Stimulated activated CD4-positive, alpha-beta T cell treated with anti-CD3 and anti-CD28 coated beads, Interleukin-4, amount 100 ng/mL, for 1 hour (primary cell): ENCODE measurements at regions not wholly inside any gene's neighbourhood (a gene's known extent, or its start where the extent isn't known, plus 50 kb on each side); places are given as distances from the start of the nearest gene placed in this dataset.
"Not testable (repeated sequence)": the region's sequence is repeated elsewhere in the genome, so short reads cannot be mapped to it uniquely, and the experiment has no call there.

Experiments used
- DNase-seq: peaks from one replicate; pipeline ENCODE4 v3.0.0-alpha.2; 2020

GRCh38 chr13:50618206-50618605, 225.3 kb downstream of the DLEU7 start:
- DNase-seq: no peak

GRCh38 chr13:50626101-50626547, 217.4 kb downstream of the DLEU7 start:
- DNase-seq: no peak

DNA sequence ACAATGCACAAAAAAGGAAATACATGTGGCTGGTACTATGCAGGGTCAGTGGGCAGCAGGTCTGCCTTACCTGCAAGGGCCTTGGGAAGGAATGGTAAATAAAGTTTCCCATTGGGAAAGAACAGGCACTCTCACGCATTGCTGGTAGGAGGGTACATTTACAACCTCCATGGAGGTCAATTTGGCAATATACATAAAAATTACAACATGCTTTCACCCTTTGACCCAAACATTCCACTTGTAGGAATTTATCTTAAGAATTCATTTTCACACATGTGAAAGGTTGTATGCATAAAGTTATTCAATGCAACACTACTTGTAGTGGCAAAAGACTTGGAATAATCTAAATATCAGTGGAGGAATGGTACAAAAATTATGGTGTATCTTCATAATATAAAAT, 216.4 kb downstream of the DLEU7 start:
- no peak for DNase-seq

GRCh38 chr13:50628512-50628911, 215.0 kb downstream of the DLEU7 start:
- not testable (repeated sequence) for DNase-seq

DNA sequence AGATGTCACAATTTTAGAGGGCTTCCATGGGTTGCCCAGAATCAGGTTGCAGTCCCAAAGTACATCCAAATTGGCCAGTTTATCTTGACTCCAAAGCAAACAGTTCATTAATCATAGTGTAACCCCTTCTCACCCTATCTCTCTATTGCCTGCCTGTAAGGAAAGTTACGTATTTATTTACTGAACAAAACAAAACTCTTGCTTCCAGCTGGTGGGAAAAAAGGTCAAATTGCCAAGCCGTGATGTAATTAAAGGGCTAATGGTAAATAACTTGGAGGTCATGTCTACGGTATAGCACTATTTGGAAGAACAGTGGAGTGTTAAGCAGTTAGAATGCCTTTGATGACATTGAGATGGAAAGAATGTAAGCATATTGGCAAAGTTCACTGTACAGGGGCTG, 214.0 kb downstream of the DLEU7 start:
- DNase-seq: no peak

- DNase-seq: no peak
Measured at GRCh38 chr13:50629966-50630365, 213.5 kb downstream of the DLEU7 start.

DNA sequence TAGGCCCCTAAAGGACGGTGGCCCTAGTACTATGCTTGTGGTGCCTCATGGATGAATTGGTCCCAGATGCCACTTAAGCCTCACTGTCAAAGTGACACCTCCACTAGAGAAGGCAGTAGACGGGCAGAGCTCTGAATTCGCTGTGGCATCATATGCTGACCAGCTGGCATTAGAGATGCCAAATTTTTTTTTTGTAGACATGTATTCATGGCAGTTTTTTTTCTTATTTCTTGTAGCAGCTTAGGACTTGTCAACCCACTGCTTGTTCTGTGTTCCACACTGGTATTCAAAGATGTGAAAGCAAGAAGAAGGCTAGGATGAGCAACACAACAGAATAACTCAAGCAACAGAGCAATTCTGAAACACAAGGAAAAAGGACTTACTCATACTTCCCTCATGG, 212.5 kb downstream of the DLEU7 start:
- no peak for DNase-seq

DNA sequence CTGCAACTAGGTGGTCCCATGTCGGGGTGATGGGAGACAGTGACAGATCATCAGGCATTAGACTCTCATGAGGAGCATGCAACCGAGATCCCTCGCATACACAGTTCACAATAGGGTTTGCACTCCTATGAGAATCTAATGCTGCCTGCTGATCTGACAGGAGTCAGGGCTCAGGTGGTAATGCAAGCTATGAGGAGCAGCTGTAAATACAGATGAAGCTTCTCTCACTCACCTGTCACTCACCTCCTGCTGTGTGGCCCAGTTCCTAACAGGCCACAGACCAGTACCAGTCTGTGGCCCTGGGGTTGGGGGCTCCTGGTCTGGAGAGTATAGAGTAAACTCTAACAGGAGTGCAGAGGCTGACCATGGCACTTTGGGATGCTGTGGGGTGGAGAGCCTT, 209.2 kb downstream of the DLEU7 start:
- DNase-seq: no peak

DNA sequence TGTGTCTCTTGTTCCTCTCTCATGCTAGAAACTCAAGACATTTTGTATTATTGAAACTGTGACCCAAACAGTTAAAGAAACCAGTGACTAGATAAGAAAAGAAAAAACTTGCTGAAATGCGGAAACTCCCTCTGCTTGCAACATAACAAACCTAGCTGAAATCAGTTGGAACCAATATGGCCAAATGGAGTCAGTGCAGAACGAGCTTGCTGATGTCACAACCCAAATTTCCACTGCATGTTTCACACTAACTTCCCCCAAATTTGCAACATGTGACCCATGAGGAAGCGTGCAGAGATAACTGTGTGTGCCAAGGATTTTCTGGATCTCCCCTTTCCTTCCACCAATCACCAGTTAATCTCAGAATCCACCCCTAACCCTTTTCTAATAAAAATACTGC, 208.0 kb downstream of the DLEU7 start:
- no peak for DNase-seq

- no peak for DNase-seq
Measured at GRCh38 chr13:50636007-50636704, 207.3 kb downstream of the DLEU7 start.

GRCh38 chr13:50643060-50643459, 200.4 kb downstream of the DLEU7 start:
- no peak for DNase-seq

DNA sequence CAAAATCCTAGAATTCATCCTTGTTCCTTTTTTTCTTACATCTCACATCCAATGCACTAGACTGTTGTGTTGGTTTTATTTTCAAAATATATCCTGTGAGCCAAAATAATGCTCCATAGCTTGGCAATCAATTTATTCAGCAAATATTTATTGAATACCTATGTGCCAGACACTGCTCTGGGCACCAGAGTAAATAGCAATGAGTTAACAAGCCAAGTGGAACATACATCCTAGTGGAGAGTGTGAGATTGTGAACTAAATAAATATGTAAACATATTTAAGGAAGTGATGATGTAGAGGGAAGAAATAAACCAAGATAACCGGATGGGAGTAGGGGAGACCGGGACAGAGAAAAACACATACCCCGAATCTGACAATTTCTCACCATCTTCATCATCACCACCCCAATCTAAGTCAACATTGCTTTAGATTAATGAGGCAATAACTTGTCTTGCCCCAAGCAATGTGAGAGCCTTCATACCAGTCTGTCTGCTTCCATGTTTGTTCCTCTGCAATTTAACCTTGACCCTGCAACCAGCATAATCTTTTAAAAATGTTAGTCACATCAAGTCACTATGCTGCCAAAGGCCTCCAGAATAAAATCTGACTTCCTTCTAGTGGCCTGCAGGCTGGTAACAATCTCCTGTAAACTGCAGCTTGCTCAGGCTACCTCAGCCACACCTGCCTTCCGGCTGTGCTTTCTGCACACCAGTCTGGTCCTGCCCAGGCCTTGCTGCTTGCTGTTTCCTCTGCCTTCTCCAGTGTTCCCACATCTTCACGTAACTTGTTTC, 199.2 kb downstream of the DLEU7 start:
- no peak for DNase-seq

DNA sequence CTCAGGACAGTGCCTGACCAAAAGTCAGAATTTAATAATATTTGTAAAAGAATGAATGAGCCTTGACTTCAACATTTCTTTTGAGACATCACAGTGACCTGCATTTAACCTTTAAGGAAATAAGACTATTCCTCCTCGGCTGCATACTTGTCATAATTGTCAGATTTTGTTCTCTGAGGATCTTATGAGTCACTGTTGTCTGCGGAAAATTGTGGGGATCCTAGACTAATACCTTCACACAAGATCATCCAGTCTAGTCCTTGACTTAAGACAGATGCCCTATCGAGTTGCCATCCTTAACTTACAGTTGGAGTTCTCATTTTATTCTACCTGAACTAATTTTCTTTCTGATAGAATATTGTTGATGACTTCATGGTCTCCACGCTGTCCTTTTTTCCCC, 198.4 kb downstream of the DLEU7 start:
- no peak for DNase-seq

DNA sequence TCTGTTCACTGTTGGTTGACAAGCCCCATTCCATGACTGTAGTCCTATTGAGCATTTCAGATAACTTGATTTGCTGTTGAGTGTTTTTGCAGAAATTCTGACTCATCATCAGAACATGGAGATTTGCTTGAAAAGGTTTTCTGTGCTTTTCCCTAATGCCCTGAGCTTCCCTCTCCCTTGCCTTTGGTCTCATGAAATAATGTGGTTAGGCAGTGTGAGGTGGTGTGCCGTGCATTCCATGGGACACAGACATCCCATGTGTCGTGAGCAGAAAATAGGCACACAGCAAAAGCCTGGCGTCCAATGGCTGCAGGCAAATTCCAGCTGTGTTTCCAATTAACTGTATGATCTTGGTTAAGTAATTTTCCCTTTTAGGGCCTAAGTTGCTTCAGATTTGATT, 197.4 kb downstream of the DLEU7 start:
- DNase-seq: no peak

GRCh38 chr13:50649211-50649610, 194.3 kb downstream of the DLEU7 start:
- no peak for DNase-seq

- no peak for DNase-seq
Measured at GRCh38 chr13:50650592-50651504, 192.6 kb downstream of the DLEU7 start.

- DNase-seq: no peak
Measured at GRCh38 chr13:50651922-50652321, 191.6 kb downstream of the DLEU7 start.

DNA sequence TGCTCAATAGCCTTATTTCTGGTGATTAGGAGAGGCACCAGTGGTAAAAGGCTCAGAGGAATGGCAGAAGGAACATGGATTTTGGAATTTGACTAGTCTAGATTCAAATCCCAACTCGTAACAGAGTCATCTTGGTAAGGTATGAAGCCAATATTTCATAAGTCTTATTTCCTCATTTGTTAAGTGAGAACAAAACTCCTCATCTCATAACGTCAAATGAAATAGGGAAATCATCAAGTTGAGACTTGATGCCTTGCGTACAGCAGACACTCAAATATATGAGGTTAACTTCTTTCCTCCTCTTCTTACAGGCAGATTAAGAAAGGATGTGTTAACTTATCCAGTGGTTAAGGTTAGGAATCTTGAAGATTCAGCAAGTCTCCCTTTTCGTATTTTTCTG, 189.2 kb downstream of the DLEU7 start:
- DNase-seq: no peak

GRCh38 chr13:50661881-50662280, 181.6 kb downstream of the DLEU7 start:
- DNase-seq: not testable (repeated sequence)

DNA sequence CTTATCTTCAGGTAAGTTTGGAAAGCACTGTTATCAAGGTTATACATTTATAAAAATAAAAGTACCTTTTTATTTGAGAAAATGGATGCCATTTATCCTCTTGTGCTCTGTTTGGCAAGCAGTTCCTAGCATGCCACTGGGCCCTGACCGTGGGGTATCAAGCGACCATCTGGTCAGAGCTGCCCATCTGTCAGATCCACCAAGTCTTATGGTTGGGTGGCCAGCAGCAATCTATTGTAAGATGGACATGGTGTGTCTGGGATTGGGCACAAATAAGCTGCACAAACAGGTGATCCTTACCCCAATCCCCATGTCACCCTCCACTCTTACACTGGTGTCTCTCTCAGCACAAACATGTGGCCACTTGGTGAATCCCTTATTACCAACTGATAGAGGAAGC, 178.5 kb downstream of the DLEU7 start:
- DNase-seq: no peak

DNA sequence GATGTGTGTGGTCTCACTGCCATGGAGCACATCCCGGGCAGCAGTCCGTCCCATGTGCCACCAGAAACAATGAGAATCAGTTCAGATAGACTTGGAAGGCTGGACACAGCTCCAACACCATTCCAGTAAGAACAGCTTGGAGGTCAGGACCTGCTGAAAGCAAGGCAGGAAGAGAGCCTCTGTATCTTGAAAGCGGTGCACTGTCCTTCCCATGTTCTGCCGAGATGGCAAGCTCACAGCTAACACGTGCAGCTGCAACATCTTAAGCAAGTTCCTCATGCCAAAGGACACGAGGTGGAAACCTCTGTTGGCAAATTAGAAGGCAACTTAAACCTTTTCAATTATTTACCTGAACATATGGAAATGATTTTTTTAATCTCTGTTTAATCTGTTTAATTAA, 175.4 kb downstream of the DLEU7 start:
- no peak for DNase-seq

- DNase-seq: no peak
Measured at GRCh38 chr13:50668691-50669271, 174.7 kb downstream of the DLEU7 start.

GRCh38 chr13:50670272-50670671, 173.2 kb downstream of the DLEU7 start:
- no peak for DNase-seq
